Esophagus squamous epithelium (tissue), 5 donors: ENCODE measurements at regions not wholly inside any gene's neighbourhood (a gene's known extent, or its start where the extent isn't known, plus 50 kb on each side); places are given as distances from the start of the nearest gene placed in this dataset.

Source experiments
- DNase-seq: peaks from one replicate; lab custom pipeline; 2025; lab: John Stamatoyannopoulos, UW
- H3K27ac ChIP-seq, 4 donors: fragments of 200-600 bp; sonication (generic); one replicate each; pipeline ENCODE4 v1.5.1; 2016 to 2019; ENCODE audit warnings: mild to moderate bottlenecking in 1 of 4
- H3K27me3 ChIP-seq, 4 donors: fragments of 200-600 bp; sonication (generic); 1 replicate in 3 of 4; 2 replicates in 1 of 4; pipeline versions ENCODE4 v1.5.1 to v1.6.0; 2017 to 2021; ENCODE audit warnings: antibody characterized with exemption in 1 of 4
- H3K36me3 ChIP-seq, 3 donors: fragments of 200-600 bp; sonication (generic); one replicate each; pipeline ENCODE4 v1.5.1; 2016 to 2019
- H3K4me1 ChIP-seq, 3 donors: fragments of 200-600 bp; sonication (generic); one replicate each; pipeline ENCODE4 v1.5.1; 2017 to 2019
- H3K4me3 ChIP-seq, 4 donors: fragments of 200-600 bp; sonication (generic); 1 replicate in 3 of 4; 2 replicates in 1 of 4; pipeline ENCODE4 v1.5.1; 2016 to 2019; ENCODE audit warnings: mild to moderate bottlenecking in 2 of 4, moderate library complexity in 1 of 4
- H3K9me3 ChIP-seq, 3 donors: fragments of 200-600 bp; sonication (generic); one replicate each; pipeline ENCODE4 v1.5.1; 2016 to 2019
- POLR2A ChIP-seq, 4 donors: fragments of 450-650 bp; IDR thresholded peaks; one replicate each; pipeline ENCODE4 v1.6.1; 2017; ENCODE audit warnings: antibody characterized with exemption in 4 of 4, mild to moderate bottlenecking in 4 of 4, moderate library complexity in 3 of 4
- WGBS, 2 donors: methylation state at CpG; one replicate each; pipeline ENCODE4 v1.1.5; 2018; 5-methylcytosine and 5-hydroxymethylcytosine counted together
- intact Hi-C: fragments of 100-400 bp; cut with DNase I; formaldehyde crosslinking; loops from one replicate; pipeline ENCODE4 v1.15.0; 2022
- TF ChIP-seq, protein P1 (sequence below), 6 experiments: fragments of 450-650 bp in 4 of 6; fragments of 200-600 bp in 2 of 6; sonication (generic) in 2 of 6; IDR thresholded peaks; one replicate each; pipeline ENCODE4 v1.5.1; 2016 to 2019; ENCODE audit warnings: antibody characterized with exemption in 6 of 6, mild to moderate bottlenecking in 4 of 6, moderate library complexity in 4 of 6
- donor health status: DM: yes; HTN: yes; CAD: no.

DNA sequence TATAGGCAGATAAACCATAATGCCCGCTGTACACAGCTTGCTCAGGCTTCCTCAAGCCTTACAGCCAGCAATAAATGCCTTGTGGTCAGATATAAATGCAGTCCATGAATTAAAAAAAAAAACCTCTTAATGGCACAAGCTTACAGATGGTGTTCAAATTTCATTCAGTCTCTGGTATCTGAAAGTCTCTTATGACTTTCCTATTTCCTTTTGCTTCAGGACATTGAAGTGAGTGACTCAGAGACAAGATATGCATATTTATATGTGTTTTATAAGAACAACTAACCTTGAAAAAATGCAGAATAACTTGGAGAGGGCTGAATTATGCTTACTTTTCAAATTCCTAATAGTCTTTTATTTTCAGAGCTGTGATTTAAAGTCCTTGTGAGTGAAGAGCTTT is 426.9 kb upstream of the MIS18BP1 start:
- no peak for DNase-seq
- TF ChIP-seq POLR2A (IDR thresholded peaks at IDR 0.05), result no peak
- TF ChIP-seq, protein P1, sequence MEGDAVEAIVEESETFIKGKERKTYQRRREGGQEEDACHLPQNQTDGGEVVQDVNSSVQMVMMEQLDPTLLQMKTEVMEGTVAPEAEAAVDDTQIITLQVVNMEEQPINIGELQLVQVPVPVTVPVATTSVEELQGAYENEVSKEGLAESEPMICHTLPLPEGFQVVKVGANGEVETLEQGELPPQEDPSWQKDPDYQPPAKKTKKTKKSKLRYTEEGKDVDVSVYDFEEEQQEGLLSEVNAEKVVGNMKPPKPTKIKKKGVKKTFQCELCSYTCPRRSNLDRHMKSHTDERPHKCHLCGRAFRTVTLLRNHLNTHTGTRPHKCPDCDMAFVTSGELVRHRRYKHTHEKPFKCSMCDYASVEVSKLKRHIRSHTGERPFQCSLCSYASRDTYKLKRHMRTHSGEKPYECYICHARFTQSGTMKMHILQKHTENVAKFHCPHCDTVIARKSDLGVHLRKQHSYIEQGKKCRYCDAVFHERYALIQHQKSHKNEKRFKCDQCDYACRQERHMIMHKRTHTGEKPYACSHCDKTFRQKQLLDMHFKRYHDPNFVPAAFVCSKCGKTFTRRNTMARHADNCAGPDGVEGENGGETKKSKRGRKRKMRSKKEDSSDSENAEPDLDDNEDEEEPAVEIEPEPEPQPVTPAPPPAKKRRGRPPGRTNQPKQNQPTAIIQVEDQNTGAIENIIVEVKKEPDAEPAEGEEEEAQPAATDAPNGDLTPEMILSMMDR (IDR thresholded peaks at IDR 0.05), result no peak
- intact Hi-C loops, result no loop called here
- Histone ChIP-seq H3K27ac (no peak overlapping the region), H3K9me3 (no peaks in the 10 kb centered on the region), H3K27me3 (no peaks in the 10 kb centered on the region), H3K36me3 (no peaks in the 10 kb centered on the region), H3K4me3 (no peak overlapping the region), H3K4me1 (no peaks in the 10 kb centered on the region)
- 75 to 93% methylated on average over 1 of the region's 1 CpG for WGBS, 2 donors

GRCh38 chr14:45678163-45678562 is 425.2 kb upstream of the MIS18BP1 start:
- Histone ChIP-seq H3K4me1 (no peaks in the 10 kb centered on the region), H3K9me3 (no peaks in the 10 kb centered on the region), H3K36me3 (no peaks in the 10 kb centered on the region), H3K27me3 (no peaks in the 10 kb centered on the region), H3K4me3 (no peak overlapping the region), H3K27ac (no peak overlapping the region)
- DNase-seq, result no peak
- intact Hi-C loops, result no loop called here
- no peak for TF ChIP-seq POLR2A (IDR thresholded peaks at IDR 0.05)
- TF ChIP-seq, protein P1 (IDR thresholded peaks at IDR 0.05), result no peak

- H3K9me3 ChIP-seq, result no peaks in the 10 kb centered on the region
- H3K27me3 ChIP-seq, result no peaks in the 10 kb centered on the region
- no peak overlapping the region for H3K4me3 ChIP-seq
- 65 to 70% methylated on average over 1 of the region's 1 CpG for WGBS, 2 donors
- intact Hi-C loops, result no loop called here
- no peak overlapping the region for H3K27ac ChIP-seq
- no peak for TF ChIP-seq POLR2A (IDR thresholded peaks at IDR 0.05)
- TF ChIP-seq, protein P1 (IDR thresholded peaks at IDR 0.05), result no peak
- H3K36me3 ChIP-seq, result no peaks in the 10 kb centered on the region
- H3K4me1 ChIP-seq, result no peaks in the 10 kb centered on the region
- DNase-seq, result no peak
Observed at GRCh38 chr14:45673420-45673819, 420.4 kb upstream of the MIS18BP1 start.

DNA sequence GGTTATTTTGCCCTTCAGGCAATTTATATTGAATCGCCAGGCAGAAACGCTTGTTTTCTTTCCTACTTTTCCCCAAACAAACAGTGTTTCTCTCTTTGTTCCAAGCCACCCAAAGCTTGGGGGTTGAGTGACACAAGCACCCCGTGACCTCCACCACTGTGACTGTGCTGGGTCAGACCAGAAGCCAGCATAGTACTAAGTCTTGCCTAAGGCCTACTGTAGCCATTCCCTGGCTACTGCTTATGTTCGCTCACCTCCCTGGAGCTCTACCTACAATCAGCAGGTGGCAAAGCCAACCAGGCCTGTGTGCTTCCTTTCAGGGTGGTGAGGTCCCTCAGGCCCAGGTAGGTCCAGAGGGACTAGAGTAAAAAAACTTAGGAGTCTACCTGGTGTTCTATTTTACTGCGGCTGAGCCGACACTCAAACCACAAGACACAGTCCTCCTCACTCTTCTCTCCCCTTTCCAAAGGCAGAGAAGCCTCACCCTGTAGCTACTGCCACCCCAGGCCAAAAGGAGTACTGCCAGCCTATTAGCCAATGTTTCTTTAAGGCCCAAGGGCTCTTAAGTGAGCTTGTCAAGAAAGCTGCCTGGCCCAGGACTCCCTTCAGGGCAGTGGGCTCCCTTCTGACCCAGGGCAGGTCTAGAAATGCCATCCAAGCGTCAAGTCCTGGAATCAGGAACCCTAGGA is 411.8 kb upstream of the MIS18BP1 start:
- no peak for TF ChIP-seq POLR2A (IDR thresholded peaks at IDR 0.05)
- TF ChIP-seq, protein P1 (IDR thresholded peaks at IDR 0.05), result peak in 1 of 6 experiments; percentile 30
- H3K27ac ChIP-seq, result no peak overlapping the region
- no peaks in the 10 kb centered on the region for H3K27me3 ChIP-seq
- 76 to 81% methylated on average over 5 to 7 of the region's 7 CpGs for WGBS, 2 donors
- intact Hi-C loops, result no loop called here
- H3K36me3 ChIP-seq, result no peaks in the 10 kb centered on the region
- no peak for DNase-seq
- H3K4me1 ChIP-seq, result no peaks in the 10 kb centered on the region
- no peaks in the 10 kb centered on the region for H3K9me3 ChIP-seq
- no peak overlapping the region for H3K4me3 ChIP-seq

- H3K4me3 ChIP-seq, result no peak overlapping the region
- TF ChIP-seq POLR2A (IDR thresholded peaks at IDR 0.05), result no peak
- TF ChIP-seq, protein P1 (IDR thresholded peaks at IDR 0.05), result no peak
- no peaks in the 10 kb centered on the region for H3K4me1 ChIP-seq
- no peaks in the 10 kb centered on the region for H3K36me3 ChIP-seq
- H3K9me3 ChIP-seq, result no peaks in the 10 kb centered on the region
- intact Hi-C loops, result no loop called here
- no peak overlapping the region for H3K27ac ChIP-seq
- H3K27me3 ChIP-seq, result no peaks in the 10 kb centered on the region
- DNase-seq, result no peak
- 50 to 56% methylated on average over 4 of the region's 4 CpGs for WGBS, 2 donors
Observed at GRCh38 chr14:45658917-45659299, 405.9 kb upstream of the MIS18BP1 start.
